Psoas muscle (tissue), 7 donors: ENCODE measurements at regions not wholly inside any gene's neighbourhood (a gene's known extent, or its start where the extent isn't known, plus 50 kb on each side); places are given as distances from the start of the nearest gene placed in this dataset.

Experiments used
- ATAC-seq, 4 donors: fragments of 200-7000 bp; cut with Tn5 transposase; one replicate each; pipeline ENCODE4 v1.9.1; 2020; ENCODE audit warnings: moderate library complexity in 3 of 4, mild to moderate bottlenecking in 2 of 4
- DNase-seq, 2 donors: peaks; one replicate each; pipeline ENCODE4 v3.0.0-alpha.2; 2020
- H3K27ac ChIP-seq: fragments of 200-600 bp; one replicate; pipeline ENCODE4 v1.8.0; 2022
- H3K27me3 ChIP-seq, 3 donors: fragments of 200-600 bp in 1 of 3; one replicate each; pipeline versions ENCODE4 v1.6.1 to v1.8.0; 2013 to 2022; ENCODE audit warnings: low read length in 2 of 3, mild to moderate bottlenecking in 2 of 3, moderate library complexity in 1 of 3; ENCODE audit not compliant: insufficient read depth in 3 of 3
- H3K36me3 ChIP-seq, 2 donors: fragments of 200-600 bp in 1 of 2; one replicate each; pipeline versions ENCODE4 v1.6.1 to v1.8.0; 2013 to 2022; ENCODE audit warnings: low read depth in 1 of 2, mild to moderate bottlenecking in 1 of 2, moderate library complexity in 1 of 2; ENCODE audit not compliant: insufficient read depth in 1 of 2
- H3K4me1 ChIP-seq: fragments of 200-600 bp; one replicate; pipeline ENCODE4 v1.8.0; 2022
- H3K4me3 ChIP-seq: fragments of 200-600 bp; one replicate; pipeline ENCODE4 v1.8.0; 2022; ENCODE audit warnings: mild to moderate bottlenecking
- H3K9me3 ChIP-seq: fragments of 200-600 bp; one replicate; pipeline ENCODE4 v1.8.0; 2022
- CTCF ChIP-seq: fragments of 200-600 bp; IDR thresholded peaks from one replicate; pipeline ENCODE4 v1.8.0; 2022; ENCODE audit warnings: antibody characterized with exemption
- WGBS, 3 donors: extraction: QIAGEN DNeasy Blood & Tissue Kit; methylation state at CpG; one replicate each; pipeline versions ENCODE4 v1.1.6 to v1.1.7; 2013; 5-methylcytosine and 5-hydroxymethylcytosine counted together
- intact Hi-C, 2 donors: fragments of 100-400 bp; cut with DNase I; formaldehyde crosslinking; loops; one replicate each; pipeline versions ENCODE4 v1.11.0 to v1.14.2; 2022
- donor health status: healthy with polysubstance abuse.
- donor health status: DM: no; HTN: no; CAD: no; lungs with moderate emphysema.
- donor health status: Bipolar disorder and iron deficiency.
- donor health status: healthy.
- donor health status: DM: yes; HTN: yes; CAD: no.
- donor health status: DM: no; HTN: no; CAD: no.
- donor health status: DM: yes; HTN: yes; CAD: no.

DNA sequence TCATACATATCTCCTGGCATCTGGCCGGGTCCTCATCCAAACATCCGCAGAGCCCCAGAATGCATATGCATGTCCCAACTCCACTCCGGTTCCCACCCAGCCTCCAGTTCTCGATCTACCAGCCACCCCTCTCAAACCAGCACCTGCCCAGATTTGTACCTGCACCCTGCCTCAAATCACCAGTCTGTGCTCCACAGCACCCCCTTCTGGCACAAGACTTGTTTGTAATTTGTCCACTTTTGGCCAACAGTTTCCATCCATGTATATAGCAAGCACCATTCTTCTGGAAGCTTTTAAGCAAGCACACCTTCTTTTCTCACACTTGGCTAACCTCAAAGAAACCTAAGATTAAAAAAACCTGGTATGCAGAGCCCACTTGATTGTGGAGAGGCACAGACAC is 644.1 kb downstream of the MID1IP1 start:
- Histone ChIP-seq H3K9me3 (no peaks in the 10 kb centered on the region), H3K27me3 (peaks cover 0 to 15% (median 0%) of the 10 kb centered on the region in 3 donors), H3K36me3 (no peaks in the 10 kb centered on the region), H3K4me3 (no peak overlapping the region), H3K27ac (no peak overlapping the region), H3K4me1 (no peaks in the 10 kb centered on the region)
- WGBS, 3 donors: 60 to 93% (median 68%) methylated on average over 4 of the region's 4 CpGs
- intact Hi-C loops: no loop called here
- ATAC-seq (no peak), DNase-seq (no peak)
- TF ChIP-seq CTCF: peak; percentile 14

DNA sequence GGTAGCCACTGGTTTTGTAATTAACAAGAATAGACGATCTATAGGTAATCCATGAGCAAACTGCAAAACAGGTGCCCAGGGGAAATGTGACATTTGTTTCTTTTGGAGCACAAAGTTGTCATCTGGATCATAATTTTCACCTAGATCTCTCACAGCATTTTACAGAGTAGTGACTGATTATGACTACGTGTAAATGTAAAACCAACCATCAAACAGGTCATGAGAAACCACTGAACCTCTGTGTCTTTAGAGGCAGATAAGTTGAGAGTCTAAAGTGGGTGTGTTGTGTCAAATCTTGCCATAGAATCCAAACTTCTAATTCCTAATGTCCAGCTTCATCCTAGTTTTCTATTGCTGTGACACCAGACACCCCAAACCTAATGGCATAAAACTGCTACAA is 648.1 kb downstream of the MID1IP1 start:
- H3K4me1 ChIP-seq: no peaks in the 10 kb centered on the region
- DNase-seq (no peak), ATAC-seq (no peak)
- no peaks in the 10 kb centered on the region for H3K9me3 ChIP-seq
- 68 to 93% (median 91%) methylated on average over 2 of the region's 2 CpGs for WGBS, 3 donors
- H3K27me3 ChIP-seq: peaks cover 0 to 11% (median 0%) of the 10 kb centered on the region in 3 donors
- no peaks in the 10 kb centered on the region for H3K36me3 ChIP-seq
- no peak for TF ChIP-seq CTCF
- H3K27ac ChIP-seq: no peak overlapping the region
- no peak overlapping the region for H3K4me3 ChIP-seq
- intact Hi-C loops: no loop called here

GRCh38 chrX:39450234-39450977 is 647.4 kb downstream of the BCOR start:
- no peaks in the 10 kb centered on the region for H3K4me1 ChIP-seq
- no peak for DNase-seq
- peaks cover 0 to 16% (median 0%) of the 10 kb centered on the region in 3 donors for H3K27me3 ChIP-seq
- no peak for ATAC-seq
- H3K36me3 ChIP-seq: no peaks in the 10 kb centered on the region
- H3K9me3 ChIP-seq: no peaks in the 10 kb centered on the region
- intact Hi-C loops: no loop called here
- no peak overlapping the region for H3K27ac ChIP-seq
- no peak for TF ChIP-seq CTCF
- no peak overlapping the region for H3K4me3 ChIP-seq
- WGBS, 3 donors: 59 to 72% (median 71%) methylated on average over 11 of the region's 11 CpGs

DNA sequence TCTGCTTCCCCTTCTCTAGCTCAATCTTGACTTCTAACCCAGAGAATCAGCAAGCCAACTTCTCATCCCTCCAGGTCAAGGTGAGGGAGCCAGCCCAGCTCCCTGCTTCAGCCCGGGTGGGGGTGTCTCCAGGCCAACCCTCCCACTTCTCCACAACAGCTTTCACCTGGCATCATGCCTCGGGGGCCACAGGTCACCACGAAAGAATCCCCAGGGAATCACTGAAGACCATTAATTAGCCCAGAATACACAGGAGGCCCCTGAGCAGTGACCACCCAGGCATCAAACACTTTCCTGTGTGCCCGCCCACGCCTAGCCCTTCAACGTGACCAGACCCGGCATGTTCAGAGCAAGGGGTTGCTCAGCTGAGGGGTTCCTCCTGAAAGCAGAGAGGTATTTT is 646.7 kb downstream of the BCOR start:
- Histone ChIP-seq H3K36me3 (no peaks in the 10 kb centered on the region), H3K4me3 (no peak overlapping the region), H3K4me1 (no peaks in the 10 kb centered on the region), H3K27me3 (peaks cover 0 to 16% (median 0%) of the 10 kb centered on the region in 3 donors), H3K9me3 (no peaks in the 10 kb centered on the region), H3K27ac (no peak overlapping the region)
- intact Hi-C loops: no loop called here
- 80 to 86% (median 83%) methylated on average over 7 of the region's 7 CpGs for WGBS, 3 donors
- no peak for ATAC-seq
- no peak for TF ChIP-seq CTCF
- no peak for DNase-seq

DNA sequence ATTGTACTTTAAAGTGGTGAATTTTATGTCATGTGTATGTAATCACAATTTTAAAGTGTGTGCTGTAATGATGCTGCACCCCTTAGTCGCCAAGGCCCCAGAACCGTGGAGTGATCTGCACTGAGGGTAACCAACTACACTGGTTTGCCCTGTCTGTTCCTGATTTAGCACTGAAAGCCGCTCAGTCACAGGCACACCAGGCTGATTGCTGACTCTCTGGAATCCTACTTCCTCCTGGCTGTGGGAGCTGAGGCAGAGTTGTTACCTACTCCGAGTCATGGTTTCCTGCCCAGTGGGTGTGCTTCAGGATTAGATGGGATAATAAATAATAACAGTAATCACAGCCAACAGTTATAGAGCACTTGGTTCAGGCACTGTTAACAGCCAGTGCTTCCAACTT is 645.4 kb downstream of the BCOR start:
- no peaks in the 10 kb centered on the region for H3K4me1 ChIP-seq
- ATAC-seq: no peak
- WGBS, 3 donors: 59 to 75% (median 71%) methylated on average over 4 of the region's 4 CpGs

More for the DNA sequence above, 645.4 kb downstream of the BCOR start:
- H3K4me3 ChIP-seq: no peak overlapping the region
- H3K36me3 ChIP-seq: no peaks in the 10 kb centered on the region
- H3K9me3 ChIP-seq: no peaks in the 10 kb centered on the region
- TF ChIP-seq CTCF: no peak
- peaks cover 0 to 16% (median 0%) of the 10 kb centered on the region in 3 donors for H3K27me3 ChIP-seq
- DNase-seq: no peak
- intact Hi-C loops: no loop called here
- H3K27ac ChIP-seq: no peak overlapping the region
